Middle frontal gyrus (tissue), 1 donor: ENCODE measurements at regions not wholly inside any gene's neighbourhood (a gene's known extent, or its start where the extent isn't known, plus 50 kb on each side); places are given as distances from the start of the nearest gene placed in this dataset.

Experiments used
- DNase-seq: peaks from one replicate; pipeline ENCODE4 v3.0.0-alpha.2; 2015; ENCODE audit warnings: low spot score; ENCODE audit errors: extremely low spot score

DNA sequence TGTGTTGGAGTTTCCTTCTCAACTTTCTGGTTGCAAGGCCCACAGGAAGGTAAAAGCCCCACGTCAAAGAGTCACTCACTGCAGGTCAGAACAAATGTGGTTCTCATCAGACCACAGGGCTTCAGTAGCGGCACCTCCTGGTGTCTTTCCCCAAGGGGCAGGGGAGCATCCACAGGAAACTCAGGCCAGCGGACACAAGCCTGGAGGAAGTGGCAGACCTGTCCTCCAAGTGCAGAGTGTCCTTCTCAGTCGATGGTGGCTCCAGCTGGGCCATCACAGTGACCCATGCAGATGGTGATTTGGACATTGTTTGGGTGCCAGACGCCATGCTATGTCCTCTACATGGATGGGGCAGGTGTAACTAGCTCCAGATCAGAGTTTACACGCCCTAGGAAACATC lies 84.9 kb downstream of the ACKR3 start:
- DNase-seq, result no peak

DNA sequence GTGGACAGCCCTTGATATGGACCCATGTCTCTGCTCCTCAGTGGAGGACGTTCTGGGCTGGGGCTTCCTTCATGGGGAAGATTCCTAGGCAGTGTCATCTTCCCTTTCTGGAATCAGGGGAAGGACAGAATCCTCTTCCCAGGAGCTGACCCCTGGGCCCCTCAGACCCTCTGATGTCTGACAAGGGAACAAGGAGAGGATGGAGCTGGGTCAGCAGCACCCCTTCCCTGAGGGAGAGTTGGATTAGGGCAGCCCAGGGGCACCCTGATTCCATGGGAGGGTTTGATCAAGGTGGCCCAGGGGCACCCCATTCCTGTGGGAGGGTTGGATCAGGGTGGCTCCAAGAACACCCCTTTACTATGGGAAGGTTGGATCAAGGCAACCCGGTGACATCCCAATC lies 86.5 kb downstream of the ACKR3 start:
- no peak for DNase-seq

DNA sequence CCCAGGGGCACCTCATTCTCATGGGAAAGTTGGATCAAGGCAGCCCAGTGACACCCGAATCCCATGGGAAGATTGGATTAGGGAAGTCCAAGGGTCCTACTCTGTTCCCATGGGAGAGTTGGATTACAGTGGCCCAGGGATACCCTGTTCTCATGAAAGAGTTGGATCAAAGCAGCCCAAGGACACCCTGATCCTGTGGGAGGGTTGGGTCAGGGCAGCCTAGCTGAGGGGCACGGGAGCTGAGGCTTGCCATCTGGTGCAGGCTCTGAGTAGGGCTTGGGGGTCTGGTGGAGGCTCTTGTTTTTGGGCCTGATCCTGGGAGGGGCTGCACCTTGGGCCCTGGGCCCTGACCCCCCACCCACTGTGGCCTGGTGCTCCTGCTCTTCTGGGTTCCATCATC lies 87.1 kb downstream of the ACKR3 start:
- no peak for DNase-seq

DNA sequence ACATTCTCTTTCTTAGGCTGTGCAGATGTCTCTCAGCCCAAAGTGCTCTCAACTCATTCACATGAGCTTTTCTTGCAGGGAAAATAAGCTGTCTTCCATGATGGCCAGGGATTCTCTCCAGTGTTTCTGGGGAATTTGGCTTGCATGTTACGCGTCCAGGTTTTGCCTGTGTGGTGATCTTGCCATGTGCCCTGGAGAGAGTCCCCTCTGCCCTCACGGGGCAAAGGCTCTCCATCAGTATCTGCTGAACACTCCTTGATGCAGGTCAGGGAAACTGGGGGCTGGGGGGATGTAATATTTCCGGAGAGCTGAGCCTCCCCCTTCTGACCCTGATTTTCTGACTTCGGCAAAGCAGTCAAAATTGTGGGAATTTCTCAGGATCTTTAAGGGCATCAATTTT lies 87.6 kb downstream of the ACKR3 start:
- DNase-seq, result no peak

DNA sequence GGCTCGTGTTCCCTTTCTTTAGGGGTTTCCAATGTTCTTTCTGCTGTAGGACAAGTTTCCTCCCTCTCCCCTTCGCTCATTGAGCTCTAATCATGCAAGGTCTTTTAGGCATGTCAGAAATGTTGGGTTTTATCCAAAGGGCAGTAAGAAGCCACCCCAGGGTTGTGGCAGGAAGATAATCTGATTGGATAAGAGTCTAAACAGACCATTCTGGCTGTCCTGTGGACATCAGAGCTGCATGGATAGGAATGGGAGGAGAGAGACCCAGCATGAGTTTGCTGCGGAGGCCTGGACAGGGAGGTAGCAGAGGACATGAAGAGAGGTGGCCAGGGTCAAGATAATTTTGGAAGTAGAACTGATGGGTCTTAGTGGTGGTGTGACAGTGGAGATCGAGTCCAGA lies 88.2 kb downstream of the ACKR3 start:
- no peak for DNase-seq

DNA sequence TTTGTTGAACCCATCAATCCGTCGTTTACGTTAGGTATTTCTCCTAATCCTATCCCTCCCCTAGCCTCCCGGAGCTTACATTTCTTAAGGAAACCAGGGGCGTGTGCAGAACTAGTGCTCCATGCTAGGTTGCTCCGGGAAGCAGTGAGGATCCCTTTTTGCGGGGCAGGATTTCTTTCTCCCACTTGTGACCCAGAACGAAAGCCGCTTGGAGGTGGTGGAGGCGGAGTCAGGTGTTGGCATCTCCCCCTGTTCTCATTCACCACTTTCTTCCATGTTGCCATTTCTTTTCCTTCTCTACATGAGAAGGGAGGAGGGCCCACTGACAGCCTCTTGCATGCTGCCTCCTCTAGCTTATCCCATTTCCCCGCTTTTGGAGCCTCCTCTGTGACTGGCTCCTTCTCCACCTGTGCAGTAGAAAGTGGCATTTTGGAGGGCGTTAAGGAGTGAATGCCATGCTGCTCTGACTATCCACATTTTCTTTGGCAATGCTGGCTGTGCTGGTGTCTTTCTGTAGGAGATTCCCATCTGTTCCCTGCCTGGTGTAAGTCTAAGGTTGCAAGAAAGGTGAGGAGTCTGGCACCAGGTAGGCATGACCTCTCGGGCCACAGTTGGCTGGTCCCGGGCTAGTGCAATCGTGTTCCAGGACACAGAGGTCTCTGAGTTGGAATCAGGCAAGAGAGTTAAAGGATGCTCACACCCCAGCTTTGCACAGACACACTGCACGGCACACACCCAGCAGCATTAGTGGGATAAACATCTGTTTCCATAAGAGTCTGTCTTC lies 89.5 kb downstream of the ACKR3 start:
- DNase-seq, result no peak

DNA sequence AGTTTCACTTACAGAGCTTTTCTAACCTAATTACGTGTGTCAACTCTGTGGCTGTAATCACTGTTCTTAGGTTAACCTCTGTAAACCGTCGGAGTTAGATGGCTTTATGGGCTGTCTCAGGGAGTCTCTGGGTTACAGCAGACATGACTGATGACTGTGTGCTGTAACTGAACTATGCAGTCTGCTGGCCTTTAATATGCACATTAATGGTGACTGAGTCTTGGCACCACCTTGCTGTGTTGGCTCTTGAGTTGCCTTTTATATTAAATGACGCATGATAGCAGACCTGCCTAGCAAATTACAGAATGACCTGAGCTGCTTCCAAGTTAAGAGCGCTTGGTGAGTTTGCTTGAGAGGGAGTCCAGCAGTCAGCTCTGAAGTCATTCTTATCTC lies 90.1 kb downstream of the ACKR3 start:
- no peak for DNase-seq

DNA sequence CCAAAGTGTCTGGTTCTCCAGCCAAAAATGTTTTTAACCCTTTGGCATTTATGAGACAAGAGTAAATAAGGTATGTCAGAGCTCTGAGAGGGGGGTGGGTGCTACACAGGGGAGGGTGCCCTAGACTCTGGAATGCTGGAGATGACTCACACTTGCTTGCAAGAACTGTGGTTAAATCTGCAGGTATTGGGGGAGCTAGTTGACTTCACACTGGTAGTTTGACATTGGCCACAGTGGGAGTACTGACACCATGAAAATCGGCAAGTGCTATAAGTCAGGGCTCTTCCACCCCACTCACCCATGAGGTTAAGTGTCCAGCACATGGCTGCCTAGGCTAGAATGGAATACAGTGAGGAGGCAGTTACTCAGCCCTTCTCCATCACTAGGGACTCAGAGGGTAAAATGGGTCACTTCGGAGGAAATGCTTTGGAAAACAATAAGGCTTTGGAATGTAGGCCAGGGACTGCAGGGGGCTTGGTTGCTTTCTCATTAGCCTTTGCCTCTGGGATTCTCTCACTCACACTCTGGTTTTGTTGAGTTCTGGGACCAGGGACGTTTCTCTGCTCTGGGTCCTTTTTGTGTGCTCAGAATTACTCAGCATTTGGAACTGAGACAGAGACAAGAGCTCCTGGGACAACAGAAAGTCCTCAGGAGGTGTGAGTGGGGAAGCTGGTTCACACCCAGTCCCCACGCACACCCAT lies 91.6 kb downstream of the ACKR3 start:
- no peak for DNase-seq

DNA sequence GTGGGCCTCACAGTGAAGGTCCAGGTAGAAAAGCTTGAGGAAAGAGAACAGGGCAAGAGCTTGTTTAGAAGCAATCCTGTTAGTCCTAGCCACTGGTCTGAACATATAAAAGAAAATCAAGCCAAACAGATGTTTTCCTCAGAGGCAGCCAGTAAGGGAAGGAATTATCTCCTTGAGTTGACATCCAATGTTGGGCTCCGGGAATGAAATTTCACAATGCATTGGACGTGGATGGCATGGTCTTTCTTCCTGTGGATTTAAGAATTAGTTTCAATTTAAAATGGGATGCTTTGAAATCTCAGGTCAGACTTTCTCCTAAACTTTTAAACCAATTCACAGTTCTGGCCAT lies 92.1 kb downstream of the ACKR3 start:
- DNase-seq, result no peak

DNA sequence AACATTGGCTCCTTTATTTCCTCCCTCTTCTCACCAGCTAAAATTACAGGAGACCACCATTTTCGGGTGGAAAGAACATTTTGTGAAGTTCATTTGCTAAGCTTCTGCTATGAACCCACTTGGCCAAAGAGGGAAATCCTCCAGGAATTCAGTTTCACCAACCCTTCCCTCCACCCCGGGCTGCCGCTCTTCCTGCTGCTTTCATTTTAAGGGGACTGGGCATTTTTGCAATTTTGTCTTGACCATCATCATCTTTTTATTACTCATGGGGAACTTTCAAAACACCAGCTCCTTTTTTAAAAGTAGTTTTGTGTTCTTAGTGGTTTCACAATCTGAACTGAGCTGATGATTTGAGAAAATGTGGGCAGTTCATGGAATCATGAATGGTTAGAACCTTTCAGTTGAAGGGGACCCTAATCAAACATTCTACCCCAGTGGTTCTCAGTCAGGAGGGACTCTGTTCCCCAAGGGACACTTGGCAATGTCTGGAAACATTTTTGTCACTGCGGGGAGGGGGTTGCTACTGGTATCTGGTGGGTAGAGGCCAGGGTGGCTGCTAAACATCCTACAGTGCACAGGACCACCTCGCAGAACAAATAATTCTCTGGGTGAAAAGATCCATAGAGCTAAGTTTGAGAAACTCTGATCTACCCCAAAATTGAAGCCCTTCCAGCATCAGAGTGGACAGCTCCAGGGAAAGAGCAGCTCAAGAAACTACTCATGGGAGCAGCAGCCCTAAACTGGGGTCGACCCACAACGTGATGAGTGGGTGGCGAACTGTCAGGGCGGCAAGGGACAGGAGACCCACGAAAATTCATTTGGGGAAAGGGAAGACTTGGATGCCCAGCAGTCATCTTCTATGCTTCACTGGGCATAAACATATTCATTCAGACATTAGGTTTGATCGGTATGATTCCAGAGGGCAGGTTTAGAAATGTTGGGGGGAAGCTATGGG lies 92.9 kb downstream of the ACKR3 start:
- DNase-seq, result no peak

DNA sequence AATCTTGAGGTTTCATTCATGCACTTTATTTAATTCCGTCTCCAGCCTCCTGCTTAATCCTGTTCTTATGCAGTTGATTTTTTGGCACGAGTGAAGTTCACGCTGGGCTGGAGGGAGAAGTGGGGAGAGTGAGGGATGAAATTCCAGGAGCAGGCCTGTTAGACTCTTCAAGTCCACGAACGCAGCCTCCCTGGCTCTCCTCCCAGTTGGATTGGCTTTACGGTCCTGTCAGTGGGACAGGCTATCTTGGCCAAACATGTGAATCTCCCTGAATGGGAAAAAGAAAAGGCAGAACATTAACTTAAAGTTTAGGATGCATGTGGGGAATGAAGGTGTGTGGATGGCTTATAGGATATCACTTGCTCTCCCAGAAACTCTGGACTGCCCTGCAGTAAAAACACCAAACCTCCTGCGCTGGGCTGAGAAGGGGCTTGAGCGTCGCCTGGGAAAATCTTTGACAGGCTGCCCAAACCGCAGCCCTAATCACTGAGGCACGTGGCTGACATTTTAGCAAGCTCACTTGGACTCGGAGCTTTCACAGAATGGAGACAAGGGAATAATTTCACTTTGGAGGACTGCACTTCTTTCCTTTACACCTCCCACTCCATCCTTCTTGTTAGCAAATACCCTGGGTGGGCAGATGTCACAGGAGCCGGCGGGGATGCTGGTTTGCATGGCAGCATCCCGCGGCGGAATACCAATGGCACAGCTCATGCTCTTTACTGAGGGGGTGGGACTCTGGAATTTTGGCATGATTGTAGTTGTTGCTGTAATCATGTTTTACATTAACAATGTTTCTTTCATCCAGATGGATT lies 93.9 kb downstream of the ACKR3 start:
- DNase-seq, result no peak

DNA sequence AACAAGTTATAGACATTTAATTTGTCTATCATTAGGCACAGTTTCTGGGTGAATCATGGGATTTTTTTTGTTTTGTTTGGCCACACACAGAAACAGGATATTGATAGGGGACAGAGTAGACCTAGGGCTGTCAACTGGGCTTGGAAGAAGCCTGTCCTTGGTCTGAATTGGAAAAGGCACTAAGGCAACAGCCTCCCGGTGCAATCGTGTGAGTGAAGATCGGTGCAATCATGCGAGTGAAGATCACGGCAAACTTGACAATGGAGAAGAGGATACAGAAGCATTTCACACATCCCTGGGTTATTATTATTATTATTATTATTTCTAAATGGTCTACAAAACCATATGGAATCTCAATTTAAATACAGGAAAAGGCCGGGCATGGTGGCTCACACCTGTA lies 94.5 kb downstream of the ACKR3 start:
- no peak for DNase-seq

DNA sequence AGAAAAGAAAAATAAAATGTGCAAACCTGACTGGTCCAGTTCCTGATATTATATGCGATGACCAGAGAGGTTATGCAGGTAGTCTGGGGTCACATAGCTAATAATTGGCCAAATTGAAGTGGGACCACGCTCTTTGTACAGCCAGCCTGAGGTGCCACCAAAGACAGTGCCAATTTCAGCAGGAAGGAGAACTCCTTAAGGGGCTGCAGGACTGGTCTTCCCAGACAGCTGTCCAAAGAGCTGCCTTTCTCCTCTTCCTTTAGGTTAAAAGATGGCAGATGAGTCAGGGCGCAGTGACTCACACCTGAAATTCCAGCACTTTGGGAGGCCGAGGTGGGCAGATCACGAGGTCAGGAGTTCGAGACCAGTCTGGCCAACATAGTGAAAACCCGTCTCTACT lies 95.5 kb downstream of the ACKR3 start:
- DNase-seq, result no peak

DNA sequence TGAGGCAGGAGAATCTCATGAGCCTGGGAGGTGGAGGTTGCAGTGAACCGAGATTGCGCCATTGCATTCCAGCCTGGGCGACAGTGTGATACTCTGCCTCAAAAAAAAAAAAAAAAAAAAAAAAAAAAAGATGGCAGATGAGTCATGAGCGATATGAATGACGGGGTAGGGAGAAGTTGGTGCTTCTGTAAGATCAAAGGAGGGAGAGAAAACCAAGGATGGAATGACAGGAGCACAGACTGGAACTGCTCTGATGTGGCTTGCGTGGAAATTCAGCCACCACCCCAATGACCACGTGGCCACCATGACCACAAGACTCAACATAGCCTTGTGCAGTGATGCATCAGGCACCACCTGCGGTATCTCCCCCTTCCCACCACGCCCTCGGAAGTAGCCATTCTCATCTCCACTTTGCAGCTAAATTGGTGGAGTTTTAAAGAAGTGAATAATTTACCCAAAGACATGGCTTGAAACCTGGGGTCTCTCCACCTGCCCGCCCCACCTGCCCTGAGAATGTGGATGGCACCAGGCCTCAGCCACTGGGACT lies 96.0 kb downstream of the ACKR3 start:
- no peak for DNase-seq

DNA sequence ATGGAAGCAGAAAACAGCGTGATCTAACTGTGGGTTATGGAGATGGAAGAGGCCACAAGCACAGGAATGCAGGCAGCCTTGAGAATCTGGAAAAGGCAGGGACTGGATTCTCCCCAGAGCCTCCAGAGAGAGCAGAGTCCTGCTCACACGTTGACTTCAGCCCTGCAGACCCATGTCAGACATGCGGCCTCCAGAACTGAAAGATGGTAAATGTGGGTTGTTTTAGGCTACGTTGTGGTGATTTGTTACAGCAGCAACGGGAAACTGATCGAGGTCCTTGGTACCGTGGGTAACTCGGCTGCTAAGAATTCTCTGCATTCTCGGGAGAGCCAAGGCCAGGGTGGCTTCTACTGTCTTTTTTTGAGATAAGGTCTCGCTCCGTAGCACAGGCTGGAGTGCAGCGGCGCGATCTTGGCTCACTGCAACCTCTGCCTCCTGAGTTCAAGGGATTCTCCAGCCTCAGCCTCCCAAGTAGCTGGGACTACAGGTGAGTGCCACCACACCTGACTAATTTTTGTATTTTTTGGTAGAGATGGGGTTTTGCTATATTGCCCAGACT lies 97.1 kb downstream of the ACKR3 start:
- no peak for DNase-seq

DNA sequence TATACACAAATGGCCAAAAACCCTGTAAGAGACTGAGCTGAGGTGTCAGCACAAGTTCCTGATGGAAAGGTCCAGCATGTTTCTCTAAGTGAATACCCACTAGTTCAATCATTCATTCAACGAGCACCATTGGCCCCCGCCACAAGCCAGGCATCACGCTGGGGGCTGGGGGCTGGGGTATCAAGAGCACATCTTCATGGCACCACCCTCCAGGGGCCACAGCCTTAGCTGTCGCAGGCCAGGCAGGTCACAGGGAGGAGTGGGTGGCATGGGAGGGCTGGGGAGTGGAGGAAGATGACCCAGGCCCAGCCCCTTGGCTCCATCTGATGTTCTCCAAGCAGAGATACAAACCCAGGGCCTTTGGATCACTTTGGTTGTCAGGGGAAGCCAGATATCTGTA lies 97.9 kb downstream of the ACKR3 start:
- no peak for DNase-seq

DNA sequence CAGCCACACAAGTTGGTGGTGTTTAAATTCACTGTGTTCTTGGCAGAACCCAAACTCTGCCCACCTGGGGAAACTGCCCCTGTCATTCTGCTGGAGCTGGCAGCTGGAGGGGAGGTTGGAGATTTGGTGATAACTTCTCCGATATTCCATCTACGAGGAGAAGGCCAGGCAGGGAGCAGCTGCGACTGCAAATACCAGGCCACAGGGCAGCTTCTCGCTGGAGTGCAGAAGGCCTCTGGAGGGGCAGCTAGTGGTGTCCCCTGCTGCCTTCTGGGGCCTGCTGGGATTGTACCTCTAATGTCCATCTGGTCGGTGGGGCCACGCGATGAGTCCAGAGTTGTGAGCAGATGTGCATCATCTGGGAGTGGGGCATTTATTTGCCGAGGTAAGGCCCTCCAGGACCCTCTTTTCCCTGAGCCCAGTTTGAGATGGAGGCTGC lies 98.9 kb downstream of the ACKR3 start:
- DNase-seq, result no peak

DNA sequence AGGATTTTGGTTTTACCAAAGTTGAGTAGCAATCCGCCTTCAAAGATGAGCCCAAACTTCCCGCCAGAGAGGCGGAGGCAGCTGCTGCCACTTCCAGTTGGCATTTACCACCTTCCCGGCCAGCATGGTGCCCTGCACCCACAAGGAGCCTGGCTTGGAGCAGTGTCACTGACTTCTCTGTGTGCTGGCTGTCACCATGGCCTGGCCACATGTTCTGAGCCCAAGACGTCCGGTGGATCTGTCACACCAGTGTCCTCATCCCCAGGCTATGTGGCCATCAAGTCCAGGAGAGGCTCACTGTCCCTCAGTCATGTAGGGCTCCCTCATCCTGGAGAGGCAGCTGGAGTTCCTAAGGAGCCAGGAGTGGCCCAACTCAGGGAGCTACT lies 100.6 kb downstream of the ACKR3 start:
- DNase-seq, result no peak

DNA sequence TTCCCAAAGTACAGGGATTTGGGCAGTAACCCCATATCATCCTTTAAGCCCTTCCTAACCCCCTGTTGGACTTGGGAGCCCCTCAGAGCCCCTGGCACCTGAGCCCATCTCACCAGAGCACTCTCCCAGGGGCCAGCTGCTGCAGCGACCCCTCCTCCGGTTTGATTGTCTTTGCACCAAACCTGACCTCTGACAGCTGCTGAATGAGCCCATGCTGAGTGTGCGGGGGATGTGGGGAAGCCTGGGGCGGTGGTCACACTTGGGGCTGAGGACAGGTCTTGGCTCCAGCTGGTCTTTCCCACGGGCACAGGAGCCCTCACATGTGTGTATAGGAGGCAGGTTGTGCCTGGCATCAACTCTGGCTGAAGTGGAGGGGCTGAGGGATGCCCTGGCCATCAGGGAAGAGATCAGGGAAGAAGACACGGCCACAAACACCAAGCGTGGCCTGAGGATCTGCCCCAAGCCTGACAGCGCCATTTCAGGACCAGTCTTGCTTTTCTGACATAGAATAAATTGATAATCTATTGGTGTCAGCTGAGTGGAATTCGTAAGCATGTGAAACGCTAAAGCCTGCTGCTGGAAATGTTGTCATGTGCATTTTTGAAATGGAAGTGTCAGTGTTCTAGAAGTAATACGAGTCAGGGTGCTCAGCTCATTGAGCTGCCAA lies 102.4 kb downstream of the ACKR3 start:
- no peak for DNase-seq

DNA sequence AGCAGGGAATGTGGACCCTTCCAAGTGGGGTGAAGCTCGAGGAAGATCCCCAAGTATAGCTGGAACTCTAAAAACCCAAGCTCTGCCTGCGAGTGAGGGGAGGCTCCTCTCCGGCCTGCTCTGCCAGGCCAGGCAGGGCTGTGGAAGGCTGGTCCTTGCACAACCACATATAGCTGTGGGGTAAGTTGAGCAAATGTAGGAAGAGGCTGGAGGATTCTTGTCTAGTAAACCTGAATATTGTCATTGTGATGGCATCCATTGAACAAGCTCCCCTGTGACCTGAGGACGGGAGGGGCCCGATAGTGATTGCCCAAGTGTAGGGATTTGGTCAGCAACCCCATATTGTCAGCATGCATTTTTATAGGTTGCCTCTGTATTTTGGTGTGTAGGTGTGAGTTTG lies 103.0 kb downstream of the ACKR3 start:
- no peak for DNase-seq
